Cardiac muscle cell (in vitro differentiated cells and primary cell): ENCODE measurements at regions not wholly inside any gene's neighbourhood (a gene's known extent, or its start where the extent isn't known, plus 50 kb on each side); places are given as distances from the start of the nearest gene placed in this dataset.

Experiments used
- DNase-seq, 2 donors: peaks; one replicate each; pipeline versions ENCODE4 v3.0.0 to v3.0.0-alpha.2; 2010 to 2017; ENCODE audit warnings: low read depth in 1 of 2, low spot score in 1 of 2
- H3K27ac ChIP-seq: fragments of 200-600 bp; sonication (generic); 2 replicates; pipeline ENCODE4 v1.5.1; 2016
- H3K27me3 ChIP-seq: fragments of 200-600 bp; sonication (generic); 2 replicates; pipeline ENCODE4 v1.6.0; 2016; ENCODE audit warnings: control low read depth
- H3K36me3 ChIP-seq: fragments of 200-600 bp; sonication (generic); 2 replicates; pipeline ENCODE4 v1.5.1; 2016; ENCODE audit warnings: control low read depth
- H3K4me1 ChIP-seq: fragments of 200-600 bp; sonication (generic); 2 replicates; pipeline ENCODE4 v1.8.1; 2017; ENCODE audit warnings: low read depth, mild to moderate bottlenecking, mixed run types
- H3K4me3 ChIP-seq: fragments of 200-600 bp; sonication (generic); 2 replicates; pipeline ENCODE4 v1.5.1; 2016; ENCODE audit warnings: mild to moderate bottlenecking
- H3K9me3 ChIP-seq: fragments of 200-600 bp; sonication (generic); 2 replicates; pipeline ENCODE4 v1.5.1; 2017; ENCODE audit warnings: low read depth, mild to moderate bottlenecking, control low read depth
- TF ChIP-seq, protein P1 (sequence below): IDR thresholded peaks from 2 replicates; pipeline ENCODE4 v1.5.1; 2012; ENCODE audit warnings: low read depth, mild to moderate bottlenecking, low read length

DNA sequence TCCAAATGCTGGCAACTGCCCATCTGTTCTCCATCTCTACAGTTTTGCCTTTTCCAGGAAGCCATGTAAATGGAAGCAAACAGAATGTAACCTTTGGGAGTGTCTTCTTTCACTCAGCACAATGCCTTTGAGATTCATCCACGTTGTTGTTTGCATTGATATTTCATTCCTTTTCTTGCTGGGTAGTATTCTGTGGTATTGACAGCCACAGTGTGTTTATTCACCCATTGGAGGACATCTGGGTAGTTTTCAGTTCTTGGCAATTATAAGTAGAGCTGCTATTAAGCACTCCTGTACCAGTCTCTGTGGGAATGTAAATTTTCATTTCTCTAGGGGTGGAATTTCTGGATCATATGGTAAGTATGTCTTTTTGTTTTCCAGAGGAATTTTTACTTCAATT is 194.3 kb upstream of the RPS6KA3 start:
- H3K27me3 ChIP-seq, result no peaks in the 10 kb centered on the region
- no peaks in the 10 kb centered on the region for H3K9me3 ChIP-seq
- no peaks in the 10 kb centered on the region for H3K36me3 ChIP-seq
- TF ChIP-seq, protein P1, sequence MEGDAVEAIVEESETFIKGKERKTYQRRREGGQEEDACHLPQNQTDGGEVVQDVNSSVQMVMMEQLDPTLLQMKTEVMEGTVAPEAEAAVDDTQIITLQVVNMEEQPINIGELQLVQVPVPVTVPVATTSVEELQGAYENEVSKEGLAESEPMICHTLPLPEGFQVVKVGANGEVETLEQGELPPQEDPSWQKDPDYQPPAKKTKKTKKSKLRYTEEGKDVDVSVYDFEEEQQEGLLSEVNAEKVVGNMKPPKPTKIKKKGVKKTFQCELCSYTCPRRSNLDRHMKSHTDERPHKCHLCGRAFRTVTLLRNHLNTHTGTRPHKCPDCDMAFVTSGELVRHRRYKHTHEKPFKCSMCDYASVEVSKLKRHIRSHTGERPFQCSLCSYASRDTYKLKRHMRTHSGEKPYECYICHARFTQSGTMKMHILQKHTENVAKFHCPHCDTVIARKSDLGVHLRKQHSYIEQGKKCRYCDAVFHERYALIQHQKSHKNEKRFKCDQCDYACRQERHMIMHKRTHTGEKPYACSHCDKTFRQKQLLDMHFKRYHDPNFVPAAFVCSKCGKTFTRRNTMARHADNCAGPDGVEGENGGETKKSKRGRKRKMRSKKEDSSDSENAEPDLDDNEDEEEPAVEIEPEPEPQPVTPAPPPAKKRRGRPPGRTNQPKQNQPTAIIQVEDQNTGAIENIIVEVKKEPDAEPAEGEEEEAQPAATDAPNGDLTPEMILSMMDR, result no peak
- DNase-seq, result no peak
- no peaks in the 10 kb centered on the region for H3K4me1 ChIP-seq
- H3K27ac ChIP-seq, result no peak overlapping the region
- H3K4me3 ChIP-seq, result no peak overlapping the region

DNA sequence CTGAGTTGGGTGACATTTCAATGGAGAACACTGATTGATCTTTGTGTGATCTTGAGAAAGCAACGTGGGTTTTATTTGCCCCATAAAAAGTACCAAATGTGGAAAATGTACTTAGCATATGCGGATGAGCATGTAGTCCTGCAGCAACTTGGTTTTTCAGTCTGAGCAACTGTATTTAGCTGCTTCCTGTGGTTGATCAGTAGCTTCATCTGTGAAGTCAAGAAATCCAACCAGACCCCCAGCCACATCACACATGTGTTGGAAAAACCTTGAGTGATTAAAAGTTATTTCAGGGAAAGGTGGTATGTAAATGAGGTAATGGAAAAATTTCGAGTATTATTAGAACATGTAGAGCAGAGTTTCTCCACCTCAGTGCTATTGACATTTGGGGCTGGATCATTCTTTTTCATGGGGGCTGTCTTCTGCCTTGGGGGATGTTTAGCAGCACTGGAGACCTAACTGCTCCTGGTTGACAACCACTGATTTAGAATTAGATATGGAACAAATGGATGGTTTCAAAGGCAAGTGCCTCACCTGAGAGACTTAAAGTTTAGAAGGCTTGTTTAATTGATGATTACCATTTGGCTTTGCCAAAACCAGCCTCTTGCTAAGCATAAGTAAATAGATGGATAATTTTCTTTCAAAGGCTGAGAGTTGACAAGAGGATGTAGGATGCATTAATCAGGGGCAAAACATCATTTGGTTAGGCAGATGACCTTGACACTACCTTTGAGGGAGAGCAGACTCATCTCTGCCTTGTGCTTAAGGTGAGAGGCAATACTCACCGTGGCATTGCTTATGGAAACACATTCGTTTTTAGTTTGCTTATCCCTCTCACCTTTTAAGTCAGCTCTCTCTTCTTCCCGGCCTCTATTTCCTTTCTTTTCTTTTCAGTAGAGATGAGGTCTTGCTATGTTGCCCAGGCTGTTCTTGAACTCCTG is 193.0 kb upstream of the RPS6KA3 start:
- no peak for DNase-seq
- H3K4me1 ChIP-seq, result no peaks in the 10 kb centered on the region
- no peak overlapping the region for H3K27ac ChIP-seq
- no peaks in the 10 kb centered on the region for H3K27me3 ChIP-seq
- TF ChIP-seq, protein P1, result no peak
- H3K4me3 ChIP-seq, result no peak overlapping the region
- no peaks in the 10 kb centered on the region for H3K36me3 ChIP-seq
- no peaks in the 10 kb centered on the region for H3K9me3 ChIP-seq

GRCh38 chrX:20456971-20457370 is 190.3 kb upstream of the RPS6KA3 start:
- TF ChIP-seq, protein P1, result no peak
- Histone ChIP-seq H3K27ac (no peak overlapping the region), H3K4me3 (no peak overlapping the region), H3K4me1 (no peaks in the 10 kb centered on the region), H3K27me3 (no peaks in the 10 kb centered on the region), H3K36me3 (no peaks in the 10 kb centered on the region), H3K9me3 (no peaks in the 10 kb centered on the region)
- DNase-seq, result no peak

GRCh38 chrX:20455001-20455400 is 188.3 kb upstream of the RPS6KA3 start:
- DNase-seq, result no peak
- no peak overlapping the region for H3K27ac ChIP-seq
- H3K36me3 ChIP-seq, result no peaks in the 10 kb centered on the region
- H3K27me3 ChIP-seq, result no peaks in the 10 kb centered on the region
- no peaks in the 10 kb centered on the region for H3K4me1 ChIP-seq
- TF ChIP-seq, protein P1, result no peak
- H3K4me3 ChIP-seq, result no peak overlapping the region
- H3K9me3 ChIP-seq, result no peaks in the 10 kb centered on the region

- Histone ChIP-seq H3K27ac (no peak overlapping the region), H3K36me3 (no peaks in the 10 kb centered on the region), H3K4me1 (no peaks in the 10 kb centered on the region), H3K4me3 (no peak overlapping the region), H3K27me3 (no peaks in the 10 kb centered on the region), H3K9me3 (no peaks in the 10 kb centered on the region)
- TF ChIP-seq, protein P1, result no peak
- no peak for DNase-seq
Measured at GRCh38 chrX:20454117-20454516, 187.4 kb upstream of the RPS6KA3 start.
